GM19455 (cell line): ENCODE measurements at regions not wholly inside any gene's neighbourhood (a gene's known extent, or its start where the extent isn't known, plus 50 kb on each side); places are given as distances from the start of the nearest gene placed in this dataset.
"Not testable (repeated sequence)": the region's sequence is repeated elsewhere in the genome, so short reads cannot be mapped to it uniquely, and the experiment has no call there.

Source experiments
- ATAC-seq: cut with Tn5 transposase; IDR thresholded peaks from one replicate; pipeline ENCODE4 v1.9.1; 2021; ENCODE audit not compliant: unreplicated experiment

- ATAC-seq = no peak
Observed at GRCh38 chr6:78639111-78640110, 227.9 kb upstream of the IRAK1BP1 start.

- not testable (repeated sequence) for ATAC-seq
Observed at GRCh38 chr6:78643976-78644375, 223.4 kb upstream of the IRAK1BP1 start.

GRCh38 chr6:78646542-78647415, 220.6 kb upstream of the IRAK1BP1 start:
- ATAC-seq = not testable (repeated sequence)

GRCh38 chr6:78665819-78666218, 201.5 kb upstream of the IRAK1BP1 start:
- not testable (repeated sequence) for ATAC-seq

GRCh38 chr6:78666764-78667163, 200.6 kb upstream of the IRAK1BP1 start:
- ATAC-seq = no peak

- ATAC-seq = no peak
Observed at GRCh38 chr6:78670156-78670555, 197.2 kb upstream of the IRAK1BP1 start.

- no peak for ATAC-seq
Observed at GRCh38 chr6:78670802-78671201, 196.5 kb upstream of the IRAK1BP1 start.

- ATAC-seq = not testable (repeated sequence)
Observed at GRCh38 chr6:78676069-78677007, 191.0 kb upstream of the IRAK1BP1 start.

GRCh38 chr6:78688668-78689067, 178.7 kb upstream of the IRAK1BP1 start:
- no peak for ATAC-seq

- ATAC-seq = no peak
Observed at GRCh38 chr6:78693835-78694234, 173.5 kb upstream of the IRAK1BP1 start.

- ATAC-seq = not testable (repeated sequence)
Observed at GRCh38 chr6:78694628-78695027, 172.7 kb upstream of the IRAK1BP1 start.

GRCh38 chr6:78700991-78701390, 166.4 kb upstream of the IRAK1BP1 start:
- ATAC-seq = no peak

GRCh38 chr6:78701407-78701806, 165.9 kb upstream of the IRAK1BP1 start:
- no peak for ATAC-seq

GRCh38 chr6:78709021-78709420, 158.3 kb upstream of the IRAK1BP1 start:
- ATAC-seq = no peak

- ATAC-seq = no peak
Observed at GRCh38 chr6:78713564-78713963, 153.8 kb upstream of the IRAK1BP1 start.

GRCh38 chr6:78744144-78744543, 123.2 kb upstream of the IRAK1BP1 start:
- ATAC-seq = no peak

GRCh38 chr6:78746457-78746856, 120.9 kb upstream of the IRAK1BP1 start:
- ATAC-seq = no peak

GRCh38 chr6:78749326-78749725, 118.0 kb upstream of the IRAK1BP1 start:
- ATAC-seq = no peak

GRCh38 chr6:78758297-78758798, 109.0 kb upstream of the IRAK1BP1 start:
- not testable (repeated sequence) for ATAC-seq

GRCh38 chr6:78768271-78768670, 99.1 kb upstream of the IRAK1BP1 start:
- ATAC-seq = no peak
